Lower leg skin (tissue), 3 donors: ENCODE measurements at regions not wholly inside any gene's neighbourhood (a gene's known extent, or its start where the extent isn't known, plus 50 kb on each side); places are given as distances from the start of the nearest gene placed in this dataset.

ENCODE experiments used
- CTCF ChIP-seq, 3 donors: fragments of 450-650 bp; IDR thresholded peaks; one replicate each; pipeline ENCODE4 v1.5.1; 2016; ENCODE audit warnings: antibody characterized with exemption in 3 of 3, mild to moderate bottlenecking in 3 of 3, moderate library complexity in 2 of 3
- POLR2A ChIP-seq, 2 donors: fragments of 450-650 bp; IDR thresholded peaks; one replicate each; pipeline ENCODE4 v1.6.1; 2016 to 2017; ENCODE audit warnings: antibody characterized with exemption in 2 of 2, mild to moderate bottlenecking in 1 of 2, moderate library complexity in 1 of 2

GRCh38 chr6:1509241-1509640 lies 100.5 kb upstream of the FOXC1 start:
- TF ChIP-seq CTCF (IDR thresholded peaks at IDR 0.05) (no peak), POLR2A (IDR thresholded peaks at IDR 0.05) (no peak)
